GM18858 (cell line): ENCODE measurements at regions not wholly inside any gene's neighbourhood (a gene's known extent, or its start where the extent isn't known, plus 50 kb on each side); places are given as distances from the start of the nearest gene placed in this dataset.

ENCODE experiments used
- ATAC-seq: cut with Tn5 transposase; IDR thresholded peaks from one replicate; pipeline ENCODE4 v1.9.1; 2021; ENCODE audit not compliant: unreplicated experiment

DNA sequence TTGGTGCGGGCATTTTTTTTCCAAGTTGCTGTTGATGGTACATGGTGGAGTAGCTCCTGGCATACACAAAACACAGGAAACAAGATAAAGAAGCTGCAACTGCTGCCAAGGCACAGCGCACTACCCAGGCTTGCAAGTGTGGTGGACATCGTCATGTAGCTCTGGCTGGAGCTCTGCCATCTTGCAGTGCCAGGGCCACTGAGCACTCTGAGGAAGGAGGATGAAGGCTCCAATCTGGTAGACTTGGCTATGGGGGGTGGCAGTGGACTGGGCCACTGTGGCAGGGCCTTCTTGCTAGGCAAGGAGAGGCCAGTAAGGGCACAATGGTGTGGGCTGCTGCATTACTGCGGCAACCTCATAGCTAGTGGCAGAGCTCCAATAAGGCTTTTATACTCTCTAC, 263.5 kb downstream of the CENPW start:
- ATAC-seq = no peak

DNA sequence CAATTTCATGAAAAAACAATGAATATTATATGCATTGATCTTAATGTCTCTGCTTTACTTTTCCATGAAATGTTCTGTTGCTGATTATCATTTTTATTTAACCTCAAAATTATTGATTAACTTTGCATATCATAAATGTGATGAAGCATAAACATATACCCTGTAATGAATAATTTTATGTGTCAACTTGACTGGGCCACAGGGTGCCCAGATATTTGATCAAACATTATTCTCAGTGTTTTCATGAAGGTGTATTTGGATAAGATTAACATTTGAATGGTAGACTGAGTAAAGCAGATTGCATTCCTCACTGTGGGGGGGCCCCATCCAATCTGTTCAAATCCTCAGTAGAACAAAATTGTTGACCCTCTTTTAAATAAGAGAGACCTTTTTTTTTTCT, 265.2 kb downstream of the CENPW start:
- no peak for ATAC-seq

DNA sequence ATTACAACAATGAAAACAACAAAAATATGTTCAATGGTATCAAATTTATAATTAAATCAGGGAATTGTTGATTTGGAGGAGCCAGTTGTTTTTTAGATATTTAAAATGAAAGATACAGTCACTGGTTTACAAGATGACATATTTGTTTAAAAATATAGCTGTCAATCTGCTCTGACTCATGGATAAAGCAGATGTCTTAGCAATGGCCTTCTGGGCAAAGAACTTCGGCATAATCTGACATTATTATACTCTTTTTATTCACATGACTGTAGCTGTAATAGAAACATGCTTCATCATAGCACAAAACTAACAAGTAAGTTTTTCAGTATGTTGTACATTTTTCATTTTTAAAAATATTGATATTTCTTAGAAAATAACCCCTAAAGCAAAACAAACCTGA, 267.4 kb downstream of the CENPW start:
- ATAC-seq = no peak

DNA sequence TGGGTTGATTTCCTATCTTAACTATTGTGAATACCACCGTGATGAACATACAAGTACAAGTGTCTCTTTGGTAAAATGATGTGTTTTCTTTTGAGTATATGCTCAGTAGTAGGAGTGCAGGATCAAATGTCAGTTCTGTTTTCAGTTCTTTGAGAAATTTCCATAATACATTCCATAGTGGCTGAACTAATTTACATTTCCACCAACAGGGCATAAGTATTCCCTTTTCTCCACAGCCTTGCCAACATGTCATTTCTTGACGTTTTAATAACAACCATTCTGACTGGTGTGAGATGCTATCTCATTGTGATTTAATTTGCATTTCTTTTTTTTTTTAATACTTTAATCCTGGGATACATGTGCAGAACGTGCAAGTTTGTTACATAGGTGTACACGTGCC, 268.8 kb downstream of the CENPW start:
- no peak for ATAC-seq

DNA sequence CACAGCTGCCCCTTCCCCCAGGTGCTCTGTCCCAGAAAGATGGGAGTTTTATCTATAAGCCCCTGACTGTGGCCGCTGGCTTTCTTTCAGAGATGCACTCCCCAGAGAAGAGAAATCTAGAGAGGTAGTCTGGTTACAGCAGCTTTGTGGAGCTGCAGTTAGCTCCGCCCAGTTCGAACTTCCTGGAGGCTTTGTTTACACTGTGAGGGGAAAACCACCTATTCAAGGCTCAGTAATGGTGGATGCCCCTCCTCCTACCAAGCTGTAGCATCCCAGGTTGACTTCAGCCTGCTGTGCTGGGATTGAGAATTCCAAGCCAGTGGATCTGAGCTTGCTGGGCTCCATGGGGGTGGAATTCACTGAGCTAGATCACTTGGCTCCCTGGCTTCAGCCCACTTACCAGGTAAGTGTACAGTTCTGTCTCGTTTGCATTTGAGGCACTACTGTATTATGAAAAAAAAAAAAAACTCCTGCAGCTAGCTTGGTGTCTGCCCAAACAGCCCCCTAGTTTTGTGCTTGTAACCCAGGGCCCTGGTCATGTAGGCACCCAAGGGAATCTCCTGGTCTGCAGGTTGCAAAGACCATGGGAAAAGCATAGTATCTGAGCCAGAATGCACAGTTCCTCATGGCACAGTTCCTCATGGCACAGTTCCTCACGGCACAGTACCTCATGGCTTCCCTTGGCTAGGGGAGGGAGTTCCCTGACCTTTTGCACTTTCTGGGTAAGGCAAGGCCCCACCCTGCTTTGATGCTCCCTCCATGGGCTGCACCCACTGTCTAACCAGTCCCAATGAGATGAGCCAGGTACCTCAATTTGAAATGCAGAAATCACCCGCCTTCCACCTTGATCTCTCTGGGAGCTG, 275.0 kb downstream of the CENPW start:
- peak; percentile 60 for ATAC-seq

DNA sequence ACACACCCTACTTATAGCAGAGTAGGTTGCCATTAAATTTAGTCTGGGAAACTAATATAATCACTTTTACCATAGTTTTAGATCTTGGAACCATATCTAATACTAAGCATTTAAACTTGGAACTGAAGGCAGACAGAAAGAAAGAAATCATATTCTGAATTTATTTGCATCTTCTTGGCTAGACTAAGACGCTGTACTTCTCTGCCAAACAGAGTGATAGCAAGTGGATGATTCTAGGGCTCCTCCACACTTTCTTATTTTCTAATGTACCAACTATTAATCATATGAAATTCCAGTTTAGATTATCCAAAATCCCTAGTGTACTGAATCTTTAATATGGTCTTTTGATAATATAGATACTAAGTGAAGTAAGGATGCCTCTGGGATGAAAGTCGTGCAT, 277.0 kb downstream of the CENPW start:
- no peak for ATAC-seq

DNA sequence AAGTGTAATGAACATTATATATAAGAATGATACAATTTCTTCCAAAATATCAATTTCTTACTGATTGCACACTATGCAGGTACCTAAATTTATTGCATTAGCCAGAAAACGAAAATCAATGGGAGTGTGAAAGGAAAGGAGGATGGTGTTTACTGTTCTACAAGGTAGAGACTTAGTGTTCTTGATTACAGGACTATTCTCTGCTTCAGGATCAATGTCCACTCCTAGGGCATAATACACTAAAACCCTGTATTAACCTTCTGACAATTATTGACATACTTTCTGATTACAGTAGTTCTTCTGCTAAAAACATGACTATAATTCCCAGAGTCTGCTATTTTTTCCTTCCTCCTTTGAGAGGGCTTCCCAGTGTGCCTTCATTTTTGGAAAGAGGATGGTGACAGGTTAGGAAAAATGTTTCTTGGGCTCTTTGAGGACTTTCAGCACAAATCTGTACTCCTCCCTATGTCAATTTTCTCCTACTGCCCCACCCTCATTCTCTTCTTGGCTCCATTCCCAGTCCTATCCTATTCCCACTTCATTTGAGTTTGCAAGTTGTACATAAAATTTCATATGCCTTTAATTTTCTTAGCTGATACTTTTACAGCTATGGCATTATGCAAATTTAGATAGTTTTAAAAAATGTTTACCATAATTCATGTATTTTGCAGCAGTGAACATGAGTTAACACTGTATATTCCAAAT, 278.9 kb downstream of the CENPW start:
- ATAC-seq = no peak

DNA sequence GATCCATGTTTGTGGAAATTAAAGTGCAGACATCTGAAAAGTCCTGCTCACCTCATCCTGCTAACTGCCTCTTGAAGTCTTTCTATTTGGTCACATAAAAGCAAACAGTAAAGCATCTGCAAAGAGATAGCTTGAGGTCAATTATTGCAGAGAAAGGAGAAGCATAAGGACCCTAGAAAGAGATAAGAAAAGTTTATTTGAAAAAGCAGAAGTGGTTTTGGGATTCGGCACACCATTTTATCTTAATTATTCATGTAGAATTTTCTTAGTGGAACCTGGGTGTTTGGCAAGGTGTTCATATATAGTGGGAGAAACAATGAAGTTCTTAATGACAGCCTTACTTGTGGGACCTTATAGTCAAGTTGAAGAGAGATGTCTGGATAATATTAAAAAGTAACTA, 280.8 kb downstream of the CENPW start:
- no peak for ATAC-seq

DNA sequence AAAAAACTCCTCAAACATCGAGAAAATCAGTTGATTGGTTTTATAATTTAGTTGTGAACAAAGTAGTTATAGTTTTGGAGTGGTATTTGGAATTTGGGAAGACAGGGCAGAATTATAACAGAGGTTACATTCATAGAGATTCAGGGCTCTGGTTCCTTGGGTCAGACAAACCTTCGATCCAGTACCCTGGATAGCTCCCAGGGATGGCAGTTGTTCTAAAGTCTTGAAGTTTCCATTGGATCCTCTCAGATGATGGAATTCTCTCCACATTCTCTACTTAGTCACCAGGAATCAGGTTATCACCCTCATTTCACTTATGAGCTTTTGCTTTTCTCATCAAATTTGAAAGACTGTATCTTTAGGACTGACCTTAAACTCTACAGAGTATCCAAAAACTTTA, 285.1 kb downstream of the CENPW start:
- no peak for ATAC-seq

DNA sequence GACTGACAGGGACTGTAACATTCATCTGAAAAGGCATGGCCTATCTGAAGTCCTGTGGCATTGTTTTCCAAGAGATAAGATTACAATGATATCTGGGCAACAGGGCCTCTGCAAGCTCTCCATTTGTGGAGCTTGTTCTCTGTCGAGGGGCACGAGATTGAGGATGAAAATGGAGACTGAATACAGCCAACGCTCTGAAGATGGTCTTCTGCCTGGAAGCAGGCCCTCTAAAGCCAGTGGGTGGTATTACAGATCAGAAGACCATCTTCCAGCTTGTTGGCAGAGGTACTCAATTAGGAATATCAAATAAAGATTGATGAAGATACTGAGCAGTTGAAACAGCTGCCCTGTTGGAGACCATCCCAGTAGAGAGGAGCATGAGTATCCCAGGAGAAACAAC, 288.2 kb downstream of the CENPW start:
- no peak for ATAC-seq

DNA sequence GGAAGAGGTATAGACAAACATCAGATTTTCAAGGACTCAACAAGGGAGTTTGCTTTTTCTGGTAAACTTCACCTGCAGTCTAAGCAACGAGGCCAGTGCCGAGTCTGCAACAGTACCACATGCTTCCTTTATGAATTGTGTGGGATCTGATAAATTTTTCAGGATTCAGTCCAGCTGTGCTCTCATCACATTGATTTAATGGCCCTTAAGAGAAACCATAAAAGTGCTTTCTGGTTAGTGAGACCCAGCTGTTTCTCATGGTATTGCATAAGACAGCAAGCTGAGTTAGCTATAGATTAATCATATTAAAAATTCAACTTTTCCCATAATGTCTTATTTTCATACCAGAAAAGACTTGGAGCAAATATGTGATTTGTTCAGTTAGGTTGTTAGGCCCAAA, 291.4 kb downstream of the CENPW start:
- no peak for ATAC-seq

DNA sequence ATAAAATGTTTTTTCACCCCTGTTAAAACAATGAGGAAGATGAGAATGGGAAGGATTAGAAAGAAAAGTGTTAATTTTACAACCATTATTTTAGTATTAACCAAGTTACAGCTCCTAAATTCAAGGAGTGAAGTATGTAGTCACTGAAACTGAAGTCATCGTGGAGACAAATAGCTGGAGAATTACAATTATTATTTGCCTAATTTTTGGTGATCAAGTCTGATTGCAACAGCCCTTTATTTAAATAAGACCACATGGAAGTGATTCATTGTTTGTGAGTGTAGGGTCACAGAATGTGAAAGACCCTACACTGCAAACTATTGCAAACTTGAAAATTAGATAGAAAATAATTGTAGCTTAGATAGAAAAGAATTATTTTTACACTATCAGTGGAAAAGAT, 292.4 kb downstream of the CENPW start:
- no peak for ATAC-seq

DNA sequence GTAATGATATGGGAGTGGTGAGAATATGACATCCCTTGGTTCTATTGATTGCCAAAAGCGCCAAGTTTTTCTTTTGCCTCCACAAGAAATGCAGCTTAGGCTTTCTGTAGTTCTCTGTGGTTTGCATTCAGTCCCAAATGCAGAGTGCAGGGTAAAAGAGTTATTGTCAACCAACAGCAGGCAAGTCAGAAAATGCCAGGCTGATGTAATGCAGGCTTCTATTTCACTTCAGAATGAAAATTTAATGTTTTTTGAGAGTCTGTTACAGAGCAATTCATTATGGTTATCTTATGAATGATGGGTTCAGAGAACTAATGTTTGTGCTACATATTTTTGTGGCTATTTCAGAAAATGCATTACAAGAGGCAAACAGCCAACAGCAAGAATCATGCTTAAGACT, 293.5 kb downstream of the CENPW start:
- no peak for ATAC-seq

DNA sequence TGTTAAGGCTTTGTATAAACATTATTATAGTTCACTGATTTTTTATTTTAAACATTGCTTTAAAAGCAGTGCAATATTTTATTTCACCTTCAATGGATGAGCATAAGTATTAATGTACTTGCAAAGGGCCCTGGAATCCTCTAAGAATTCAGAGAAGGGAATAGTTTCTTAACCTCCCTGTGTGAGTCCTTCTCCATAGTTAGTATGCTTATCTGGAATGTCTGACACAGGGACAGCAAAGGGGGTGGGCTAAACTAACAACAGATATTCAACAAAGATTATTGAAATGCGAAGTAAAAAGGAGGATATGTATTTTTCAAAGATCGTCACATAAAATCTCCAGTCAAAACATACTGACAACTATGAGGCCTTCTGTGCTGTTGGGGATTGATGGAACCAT, 300.4 kb downstream of the CENPW start:
- ATAC-seq = no peak

DNA sequence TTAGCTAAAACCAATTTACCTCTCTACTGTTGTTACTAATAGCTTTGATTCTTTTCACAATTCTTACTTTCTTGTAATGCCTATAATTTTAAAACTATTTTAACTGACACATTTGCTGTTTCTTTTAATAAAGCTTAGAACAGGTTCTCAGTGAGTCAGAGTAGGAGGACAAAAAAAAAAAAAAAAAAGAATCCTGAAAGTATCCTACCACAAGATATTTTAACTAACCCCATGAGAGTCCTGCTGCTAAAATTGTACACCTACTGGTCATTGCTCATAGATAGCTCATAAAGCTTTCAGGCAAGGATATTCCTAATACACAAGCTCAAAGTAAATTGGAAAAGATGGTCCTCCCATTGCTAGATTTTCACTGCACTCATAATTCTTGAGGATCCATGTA, 301.0 kb downstream of the CENPW start:
- no peak for ATAC-seq

DNA sequence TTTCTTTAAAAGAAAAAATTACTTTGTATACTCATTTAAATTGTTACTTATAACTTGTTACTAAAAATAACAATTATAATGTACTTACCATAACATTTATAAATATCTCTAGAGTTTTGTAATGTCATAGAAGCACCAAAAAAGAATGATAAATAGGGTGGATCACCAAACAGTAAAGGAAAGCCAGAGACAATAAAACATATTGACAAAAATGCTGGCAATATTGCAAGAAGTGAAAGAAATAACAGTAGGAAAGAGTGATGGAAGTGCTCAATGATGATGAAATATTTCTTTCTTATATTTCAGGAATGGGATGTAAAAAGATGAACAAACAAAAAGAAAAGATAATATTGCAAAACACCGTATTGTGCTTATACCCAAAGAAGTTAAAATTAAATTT, 301.7 kb downstream of the CENPW start:
- no peak for ATAC-seq

DNA sequence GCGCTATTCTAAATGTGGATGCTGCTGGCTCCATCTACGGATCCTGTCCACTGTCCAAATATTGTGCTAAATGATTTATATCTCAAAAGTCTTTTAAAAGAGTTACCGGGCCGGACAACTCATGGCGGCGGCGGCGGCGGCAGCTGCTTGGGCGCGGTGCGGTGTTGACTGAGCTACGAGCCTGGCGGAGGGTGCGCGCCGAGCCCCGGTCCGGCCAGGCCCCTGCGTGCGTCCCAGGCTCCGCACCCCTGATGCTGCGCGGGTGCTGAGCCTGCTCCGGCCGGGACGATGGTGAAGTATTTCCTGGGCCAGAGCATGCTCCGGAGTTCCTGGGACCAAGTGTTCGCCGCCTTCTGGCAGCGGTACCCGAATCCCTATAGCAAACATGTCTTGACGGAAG, 303.4 kb downstream of the CENPW start:
- no peak for ATAC-seq

DNA sequence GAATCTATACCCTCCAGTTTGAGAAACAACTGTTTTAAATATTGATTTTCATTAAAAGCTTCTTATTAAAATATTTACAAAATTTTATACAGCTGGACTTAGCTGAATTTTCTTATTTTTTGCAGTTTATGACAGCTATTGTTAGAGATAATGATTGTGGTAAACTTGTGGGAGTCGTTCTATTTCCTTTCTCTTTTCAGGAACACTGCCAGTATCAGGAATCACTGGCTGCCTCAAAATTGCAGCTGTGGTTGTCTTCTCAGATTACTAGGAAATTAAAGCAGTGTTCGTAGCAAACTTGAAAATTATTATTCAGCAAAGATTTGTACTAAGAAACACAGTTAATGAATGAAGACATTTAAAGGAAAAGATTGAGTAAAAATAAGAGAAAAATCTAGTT, 311.0 kb downstream of the CENPW start:
- ATAC-seq = no peak

DNA sequence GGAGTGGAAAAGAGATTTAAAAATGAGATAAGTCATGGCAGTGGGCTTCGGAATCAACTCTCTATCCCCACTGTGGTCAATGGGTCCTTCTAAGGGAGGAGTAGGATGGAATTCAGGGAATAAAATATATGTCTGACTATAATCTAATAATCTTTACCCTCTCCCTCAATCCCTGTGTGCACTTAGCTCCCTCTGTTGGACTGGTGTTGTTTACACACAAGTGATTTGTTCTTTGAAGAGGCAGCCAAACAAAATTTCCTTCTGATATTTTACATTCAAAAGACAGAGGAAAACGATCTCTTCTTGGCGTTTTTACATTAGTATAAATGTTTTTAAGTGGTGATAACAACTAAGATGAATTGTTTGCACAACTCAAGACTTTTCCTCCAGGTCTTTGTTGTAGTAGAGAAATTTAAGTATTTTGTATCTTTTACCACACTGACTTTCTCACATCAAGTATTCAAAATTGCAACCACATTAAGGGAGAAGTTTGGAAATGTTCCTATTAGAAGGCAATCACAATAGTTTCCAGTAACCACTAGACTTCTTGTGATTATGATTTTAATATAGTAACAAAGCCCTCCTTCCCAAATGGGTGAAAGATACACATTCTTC, 317.8 kb downstream of the CENPW start:
- ATAC-seq = no peak

DNA sequence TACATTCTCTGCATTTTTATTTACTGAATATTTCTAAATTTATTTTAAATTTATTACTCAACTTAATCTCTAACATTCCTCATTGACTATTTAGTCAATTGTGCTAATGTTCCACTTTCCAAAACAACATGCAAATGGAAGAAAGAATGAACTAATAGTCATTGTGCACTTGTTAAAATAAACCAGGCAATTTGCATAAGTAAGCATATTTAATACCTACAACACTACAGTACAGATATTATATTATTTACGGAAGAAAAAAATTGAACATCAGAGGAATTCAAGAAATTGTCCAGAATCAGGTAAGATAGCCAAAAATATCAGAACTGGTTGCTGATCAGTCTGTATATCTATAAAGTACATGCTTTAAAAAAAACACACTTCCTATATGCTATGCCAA, 320.5 kb downstream of the CENPW start:
- no peak for ATAC-seq

DNA sequence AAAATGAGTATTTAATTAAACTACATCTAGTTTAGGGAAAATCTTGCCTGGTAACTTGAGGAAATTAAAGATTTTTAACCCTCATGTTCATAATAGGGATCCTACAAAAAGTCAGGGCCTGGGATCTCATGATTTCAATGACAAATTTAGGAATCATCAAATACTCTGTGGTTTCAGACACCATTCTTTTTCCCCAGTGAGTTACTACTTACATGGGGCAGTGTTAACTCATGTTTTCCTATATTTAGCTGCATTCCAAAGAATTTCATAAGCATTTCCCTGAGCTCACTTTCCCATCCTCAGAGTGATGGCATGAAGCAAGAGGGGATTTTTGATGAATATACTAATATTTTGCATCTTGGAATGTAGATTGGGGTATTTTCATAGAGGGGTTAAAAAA, 321.7 kb downstream of the CENPW start:
- no peak for ATAC-seq

DNA sequence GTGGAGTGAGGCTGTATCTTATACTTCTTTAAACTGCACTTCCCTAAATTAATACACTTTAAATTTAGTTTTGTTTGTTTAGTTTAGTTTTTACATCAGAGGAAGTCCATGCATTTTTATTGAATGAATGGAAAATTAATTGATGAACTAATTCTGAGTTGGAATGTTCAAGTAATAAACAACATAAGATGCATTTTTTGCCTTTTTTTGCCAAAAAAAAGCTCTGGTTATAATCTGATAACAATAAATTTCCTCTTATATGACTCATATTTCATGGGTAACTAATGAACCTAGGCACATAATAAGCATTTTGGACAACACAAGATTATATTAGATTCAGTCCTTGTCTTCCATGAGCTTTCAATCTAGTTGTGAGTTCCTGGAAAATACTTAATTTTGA, 323.1 kb downstream of the CENPW start:
- no peak for ATAC-seq
